Neural cell (in vitro differentiated cells): ENCODE measurements at regions not wholly inside any gene's neighbourhood (a gene's known extent, or its start where the extent isn't known, plus 50 kb on each side); places are given as distances from the start of the nearest gene placed in this dataset.

Experiments
- EP300 ChIP-seq: fragments of 450-650 bp; conservative IDR thresholded peaks from 2 replicates; pipeline ENCODE4 v1.6.1; 2014; ENCODE audit warnings: antibody characterized with exemption, mild to moderate bottlenecking, moderate library complexity; ENCODE audit not compliant: poor library complexity, severe bottlenecking
- EZH2 ChIP-seq: fragments of 200-600, 300-800 bp; shearing (Covaris generic), sonication (generic); IDR thresholded peaks from 2 replicates; pipeline ENCODE4 v1.6.1; 2014; ENCODE audit warnings: antibody characterized with exemption, low read length, borderline replicate concordance, mild to moderate bottlenecking; ENCODE audit not compliant: insufficient read depth, poor library complexity, severe bottlenecking
- MXI1 ChIP-seq: fragments of 450-650 bp; conservative IDR thresholded peaks from 2 replicates; pipeline ENCODE4 v1.6.1; 2014; ENCODE audit warnings: antibody characterized with exemption, mild to moderate bottlenecking; ENCODE audit not compliant: poor library complexity, severe bottlenecking
- POLR2AphosphoS5 ChIP-seq: IDR thresholded peaks from 2 replicates; pipeline ENCODE4 v1.6.1; 2012
- TAF1 ChIP-seq: IDR thresholded peaks from 2 replicates; pipeline ENCODE4 v1.6.1; 2012; ENCODE audit warnings: low read depth
- TF ChIP-seq, protein P1 (sequence below): fragments of 450-650 bp; IDR thresholded peaks from 2 replicates; pipeline ENCODE4 v1.5.1; 2014; ENCODE audit warnings: antibody characterized with exemption, mild to moderate bottlenecking, moderate library complexity; ENCODE audit not compliant: poor library complexity, severe bottlenecking
- TF ChIP-seq, protein P2 (sequence below): IDR thresholded peaks from 2 replicates; pipeline ENCODE4 v1.6.1; 2012; ENCODE audit warnings: borderline replicate concordance

DNA sequence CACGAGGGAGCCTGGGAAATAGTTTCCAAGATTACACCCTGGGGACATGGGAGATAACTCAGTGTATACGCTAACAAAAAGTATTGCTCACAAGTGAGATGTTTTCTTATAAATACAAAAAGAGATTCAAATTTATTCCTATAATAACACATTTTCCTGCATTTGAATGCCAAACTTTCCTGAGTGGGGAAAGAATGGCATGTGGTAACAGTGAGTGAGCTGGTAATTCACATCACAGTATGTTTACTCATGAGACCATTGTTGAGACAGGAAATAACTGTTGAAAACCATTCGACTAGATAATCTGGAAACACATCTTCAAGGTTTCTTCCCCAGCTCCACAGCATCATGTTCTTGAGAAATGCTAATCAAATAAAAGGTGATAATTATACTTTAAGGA, 109.1 kb downstream of the TASL start:
- TF ChIP-seq EP300 = no peak
- no peak for TF ChIP-seq TAF1
- TF ChIP-seq, protein P1, sequence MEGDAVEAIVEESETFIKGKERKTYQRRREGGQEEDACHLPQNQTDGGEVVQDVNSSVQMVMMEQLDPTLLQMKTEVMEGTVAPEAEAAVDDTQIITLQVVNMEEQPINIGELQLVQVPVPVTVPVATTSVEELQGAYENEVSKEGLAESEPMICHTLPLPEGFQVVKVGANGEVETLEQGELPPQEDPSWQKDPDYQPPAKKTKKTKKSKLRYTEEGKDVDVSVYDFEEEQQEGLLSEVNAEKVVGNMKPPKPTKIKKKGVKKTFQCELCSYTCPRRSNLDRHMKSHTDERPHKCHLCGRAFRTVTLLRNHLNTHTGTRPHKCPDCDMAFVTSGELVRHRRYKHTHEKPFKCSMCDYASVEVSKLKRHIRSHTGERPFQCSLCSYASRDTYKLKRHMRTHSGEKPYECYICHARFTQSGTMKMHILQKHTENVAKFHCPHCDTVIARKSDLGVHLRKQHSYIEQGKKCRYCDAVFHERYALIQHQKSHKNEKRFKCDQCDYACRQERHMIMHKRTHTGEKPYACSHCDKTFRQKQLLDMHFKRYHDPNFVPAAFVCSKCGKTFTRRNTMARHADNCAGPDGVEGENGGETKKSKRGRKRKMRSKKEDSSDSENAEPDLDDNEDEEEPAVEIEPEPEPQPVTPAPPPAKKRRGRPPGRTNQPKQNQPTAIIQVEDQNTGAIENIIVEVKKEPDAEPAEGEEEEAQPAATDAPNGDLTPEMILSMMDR = no peak
- no peak for TF ChIP-seq EZH2
- no peak for TF ChIP-seq MXI1
- TF ChIP-seq, protein P2, sequence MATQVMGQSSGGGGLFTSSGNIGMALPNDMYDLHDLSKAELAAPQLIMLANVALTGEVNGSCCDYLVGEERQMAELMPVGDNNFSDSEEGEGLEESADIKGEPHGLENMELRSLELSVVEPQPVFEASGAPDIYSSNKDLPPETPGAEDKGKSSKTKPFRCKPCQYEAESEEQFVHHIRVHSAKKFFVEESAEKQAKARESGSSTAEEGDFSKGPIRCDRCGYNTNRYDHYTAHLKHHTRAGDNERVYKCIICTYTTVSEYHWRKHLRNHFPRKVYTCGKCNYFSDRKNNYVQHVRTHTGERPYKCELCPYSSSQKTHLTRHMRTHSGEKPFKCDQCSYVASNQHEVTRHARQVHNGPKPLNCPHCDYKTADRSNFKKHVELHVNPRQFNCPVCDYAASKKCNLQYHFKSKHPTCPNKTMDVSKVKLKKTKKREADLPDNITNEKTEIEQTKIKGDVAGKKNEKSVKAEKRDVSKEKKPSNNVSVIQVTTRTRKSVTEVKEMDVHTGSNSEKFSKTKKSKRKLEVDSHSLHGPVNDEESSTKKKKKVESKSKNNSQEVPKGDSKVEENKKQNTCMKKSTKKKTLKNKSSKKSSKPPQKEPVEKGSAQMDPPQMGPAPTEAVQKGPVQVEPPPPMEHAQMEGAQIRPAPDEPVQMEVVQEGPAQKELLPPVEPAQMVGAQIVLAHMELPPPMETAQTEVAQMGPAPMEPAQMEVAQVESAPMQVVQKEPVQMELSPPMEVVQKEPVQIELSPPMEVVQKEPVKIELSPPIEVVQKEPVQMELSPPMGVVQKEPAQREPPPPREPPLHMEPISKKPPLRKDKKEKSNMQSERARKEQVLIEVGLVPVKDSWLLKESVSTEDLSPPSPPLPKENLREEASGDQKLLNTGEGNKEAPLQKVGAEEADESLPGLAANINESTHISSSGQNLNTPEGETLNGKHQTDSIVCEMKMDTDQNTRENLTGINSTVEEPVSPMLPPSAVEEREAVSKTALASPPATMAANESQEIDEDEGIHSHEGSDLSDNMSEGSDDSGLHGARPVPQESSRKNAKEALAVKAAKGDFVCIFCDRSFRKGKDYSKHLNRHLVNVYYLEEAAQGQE = no peak
- no peak for TF ChIP-seq POLR2AphosphoS5
